H1 (cell line): ENCODE measurements at regions not wholly inside any gene's neighbourhood (a gene's known extent, or its start where the extent isn't known, plus 50 kb on each side); places are given as distances from the start of the nearest gene placed in this dataset.

ENCODE experiments used
- EP300 ChIP-seq, 2 experiments: IDR thresholded peaks; 1 replicate in 1 of 2; 2 replicates in 1 of 2; pipeline ENCODE4 v1.6.1; 2011 to 2012; ENCODE audit warnings: low read depth in 2 of 2, low read length in 2 of 2, mild to moderate bottlenecking in 2 of 2, borderline replicate concordance in 1 of 2, inconsistent platforms in 1 of 2, moderate library complexity in 1 of 2
- GABPA ChIP-seq: IDR thresholded peaks from 2 replicates; pipeline ENCODE4 v1.6.1; 2011; ENCODE audit warnings: mild to moderate bottlenecking, low read length, moderate library complexity, borderline replicate concordance; ENCODE audit not compliant: insufficient read depth
- RXRA ChIP-seq: IDR thresholded peaks from 2 replicates; pipeline ENCODE4 v1.6.1; 2011; ENCODE audit warnings: low read depth, mild to moderate bottlenecking, low read length, moderate library complexity; ENCODE audit not compliant: insufficient read depth
- TF ChIP-seq, protein P1 (sequence below): fragments of 300-600 bp; sonication (generic); IDR thresholded peaks from 2 replicates; pipeline ENCODE4 v1.7.1; 2012; ENCODE audit warnings: low read length, moderate library complexity, mild to moderate bottlenecking, inconsistent platforms; ENCODE audit not compliant: insufficient replicate concordance

DNA sequence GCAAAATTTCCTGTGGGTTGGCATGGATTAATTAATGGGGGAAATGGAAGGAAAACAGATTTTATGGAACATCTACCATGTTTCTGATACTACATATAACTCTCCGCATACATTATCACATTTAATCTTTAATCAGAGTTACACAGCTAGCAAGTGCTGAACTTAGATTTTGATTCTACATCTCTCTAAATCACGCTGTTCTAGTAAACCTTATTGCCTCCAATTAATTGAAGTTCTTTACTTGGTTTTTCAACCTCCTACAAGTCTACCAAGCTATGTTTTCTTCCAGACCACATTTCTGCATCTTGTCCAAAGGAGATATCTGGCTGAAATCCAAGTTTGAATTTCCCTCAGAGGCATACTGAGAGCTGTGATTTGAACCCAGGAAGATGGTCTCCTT, 125.8 kb upstream of the GAREM1 start (continued):
- TF ChIP-seq, protein P1, sequence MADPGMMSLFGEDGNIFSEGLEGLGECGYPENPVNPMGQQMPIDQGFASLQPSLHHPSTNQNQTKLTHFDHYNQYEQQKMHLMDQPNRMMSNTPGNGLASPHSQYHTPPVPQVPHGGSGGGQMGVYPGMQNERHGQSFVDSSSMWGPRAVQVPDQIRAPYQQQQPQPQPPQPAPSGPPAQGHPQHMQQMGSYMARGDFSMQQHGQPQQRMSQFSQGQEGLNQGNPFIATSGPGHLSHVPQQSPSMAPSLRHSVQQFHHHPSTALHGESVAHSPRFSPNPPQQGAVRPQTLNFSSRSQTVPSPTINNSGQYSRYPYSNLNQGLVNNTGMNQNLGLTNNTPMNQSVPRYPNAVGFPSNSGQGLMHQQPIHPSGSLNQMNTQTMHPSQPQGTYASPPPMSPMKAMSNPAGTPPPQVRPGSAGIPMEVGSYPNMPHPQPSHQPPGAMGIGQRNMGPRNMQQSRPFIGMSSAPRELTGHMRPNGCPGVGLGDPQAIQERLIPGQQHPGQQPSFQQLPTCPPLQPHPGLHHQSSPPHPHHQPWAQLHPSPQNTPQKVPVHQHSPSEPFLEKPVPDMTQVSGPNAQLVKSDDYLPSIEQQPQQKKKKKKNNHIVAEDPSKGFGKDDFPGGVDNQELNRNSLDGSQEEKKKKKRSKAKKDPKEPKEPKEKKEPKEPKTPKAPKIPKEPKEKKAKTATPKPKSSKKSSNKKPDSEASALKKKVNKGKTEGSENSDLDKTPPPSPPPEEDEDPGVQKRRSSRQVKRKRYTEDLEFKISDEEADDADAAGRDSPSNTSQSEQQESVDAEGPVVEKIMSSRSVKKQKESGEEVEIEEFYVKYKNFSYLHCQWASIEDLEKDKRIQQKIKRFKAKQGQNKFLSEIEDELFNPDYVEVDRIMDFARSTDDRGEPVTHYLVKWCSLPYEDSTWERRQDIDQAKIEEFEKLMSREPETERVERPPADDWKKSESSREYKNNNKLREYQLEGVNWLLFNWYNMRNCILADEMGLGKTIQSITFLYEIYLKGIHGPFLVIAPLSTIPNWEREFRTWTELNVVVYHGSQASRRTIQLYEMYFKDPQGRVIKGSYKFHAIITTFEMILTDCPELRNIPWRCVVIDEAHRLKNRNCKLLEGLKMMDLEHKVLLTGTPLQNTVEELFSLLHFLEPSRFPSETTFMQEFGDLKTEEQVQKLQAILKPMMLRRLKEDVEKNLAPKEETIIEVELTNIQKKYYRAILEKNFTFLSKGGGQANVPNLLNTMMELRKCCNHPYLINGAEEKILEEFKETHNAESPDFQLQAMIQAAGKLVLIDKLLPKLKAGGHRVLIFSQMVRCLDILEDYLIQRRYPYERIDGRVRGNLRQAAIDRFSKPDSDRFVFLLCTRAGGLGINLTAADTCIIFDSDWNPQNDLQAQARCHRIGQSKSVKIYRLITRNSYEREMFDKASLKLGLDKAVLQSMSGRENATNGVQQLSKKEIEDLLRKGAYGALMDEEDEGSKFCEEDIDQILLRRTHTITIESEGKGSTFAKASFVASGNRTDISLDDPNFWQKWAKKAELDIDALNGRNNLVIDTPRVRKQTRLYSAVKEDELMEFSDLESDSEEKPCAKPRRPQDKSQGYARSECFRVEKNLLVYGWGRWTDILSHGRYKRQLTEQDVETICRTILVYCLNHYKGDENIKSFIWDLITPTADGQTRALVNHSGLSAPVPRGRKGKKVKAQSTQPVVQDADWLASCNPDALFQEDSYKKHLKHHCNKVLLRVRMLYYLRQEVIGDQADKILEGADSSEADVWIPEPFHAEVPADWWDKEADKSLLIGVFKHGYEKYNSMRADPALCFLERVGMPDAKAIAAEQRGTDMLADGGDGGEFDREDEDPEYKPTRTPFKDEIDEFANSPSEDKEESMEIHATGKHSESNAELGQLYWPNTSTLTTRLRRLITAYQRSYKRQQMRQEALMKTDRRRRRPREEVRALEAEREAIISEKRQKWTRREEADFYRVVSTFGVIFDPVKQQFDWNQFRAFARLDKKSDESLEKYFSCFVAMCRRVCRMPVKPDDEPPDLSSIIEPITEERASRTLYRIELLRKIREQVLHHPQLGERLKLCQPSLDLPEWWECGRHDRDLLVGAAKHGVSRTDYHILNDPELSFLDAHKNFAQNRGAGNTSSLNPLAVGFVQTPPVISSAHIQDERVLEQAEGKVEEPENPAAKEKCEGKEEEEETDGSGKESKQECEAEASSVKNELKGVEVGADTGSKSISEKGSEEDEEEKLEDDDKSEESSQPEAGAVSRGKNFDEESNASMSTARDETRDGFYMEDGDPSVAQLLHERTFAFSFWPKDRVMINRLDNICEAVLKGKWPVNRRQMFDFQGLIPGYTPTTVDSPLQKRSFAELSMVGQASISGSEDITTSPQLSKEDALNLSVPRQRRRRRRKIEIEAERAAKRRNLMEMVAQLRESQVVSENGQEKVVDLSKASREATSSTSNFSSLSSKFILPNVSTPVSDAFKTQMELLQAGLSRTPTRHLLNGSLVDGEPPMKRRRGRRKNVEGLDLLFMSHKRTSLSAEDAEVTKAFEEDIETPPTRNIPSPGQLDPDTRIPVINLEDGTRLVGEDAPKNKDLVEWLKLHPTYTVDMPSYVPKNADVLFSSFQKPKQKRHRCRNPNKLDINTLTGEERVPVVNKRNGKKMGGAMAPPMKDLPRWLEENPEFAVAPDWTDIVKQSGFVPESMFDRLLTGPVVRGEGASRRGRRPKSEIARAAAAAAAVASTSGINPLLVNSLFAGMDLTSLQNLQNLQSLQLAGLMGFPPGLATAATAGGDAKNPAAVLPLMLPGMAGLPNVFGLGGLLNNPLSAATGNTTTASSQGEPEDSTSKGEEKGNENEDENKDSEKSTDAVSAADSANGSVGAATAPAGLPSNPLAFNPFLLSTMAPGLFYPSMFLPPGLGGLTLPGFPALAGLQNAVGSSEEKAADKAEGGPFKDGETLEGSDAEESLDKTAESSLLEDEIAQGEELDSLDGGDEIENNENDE, result no peak
- TF ChIP-seq RXRA (no peak), GABPA (no peak), EP300 (IDR thresholded peaks at IDR 0.05; ENCODE audit: borderline replicate concordance in 1 of 2, low read depth in 2 of 2, low read length in 2 of 2) (no peak)
